Mucosa of descending colon (tissue), 3 donors: ENCODE measurements at regions not wholly inside any gene's neighbourhood (a gene's known extent, or its start where the extent isn't known, plus 50 kb on each side); places are given as distances from the start of the nearest gene placed in this dataset.
"Not testable (repeated sequence)": the region's sequence is repeated elsewhere in the genome, so short reads cannot be mapped to it uniquely, and the experiment has no call there.

Experiments used
- ATAC-seq: fragments of 200-7000 bp; cut with Tn5 transposase; one replicate; pipeline ENCODE4 v1.9.1; 2020; ENCODE audit warnings: mild to moderate bottlenecking, moderate library complexity
- DNase-seq, 3 donors: peaks; one replicate each; pipeline ENCODE4 v3.0.0-alpha.2; 2020
- H3K36me3 ChIP-seq: fragments of 200-600 bp; one replicate; pipeline ENCODE4 v1.8.0; 2021; ENCODE audit warnings: low read depth, mild to moderate bottlenecking
- H3K4me1 ChIP-seq: fragments of 200-600 bp; one replicate; pipeline ENCODE4 v1.8.0; 2021; ENCODE audit warnings: low read depth, mild to moderate bottlenecking
- H3K4me3 ChIP-seq: fragments of 200-600 bp; one replicate; pipeline ENCODE4 v1.8.0; 2021; ENCODE audit warnings: mild to moderate bottlenecking
- H3K9me3 ChIP-seq: fragments of 200-600 bp; one replicate; pipeline ENCODE4 v1.8.0; 2021; ENCODE audit warnings: mild to moderate bottlenecking
- CTCF ChIP-seq: fragments of 200-600 bp; IDR thresholded peaks from one replicate; pipeline ENCODE4 v1.8.0; 2022; ENCODE audit warnings: antibody characterized with exemption, mild to moderate bottlenecking
- intact Hi-C, 2 donors: fragments of 100-400 bp; cut with DNase I in 1 of 2; cut with micrococcal nuclease in 1 of 2; formaldehyde crosslinking; loops; one replicate each; pipeline versions ENCODE4 v1.11.0 to v1.11.1; 2022; cut with DNase I, micrococcal nuclease
- donor health status: DM: no; HTN: no; CAD: no; lungs with moderate emphysema.
- donor health status: DM: no; HTN: no; CAD: no.
- donor health status: DM: no; HTN: yes; CAD: no.

GRCh38 chr6:82622461-82622860 is 258.8 kb downstream of the TPBG start:
- DNase-seq: no peak
- Histone ChIP-seq H3K4me3 (no peak overlapping the region), H3K4me1 (no peaks in the 10 kb centered on the region), H3K36me3 (no peaks in the 10 kb centered on the region), H3K9me3 (no peaks in the 10 kb centered on the region)
- ATAC-seq: no peak
- no peak for TF ChIP-seq CTCF
- intact Hi-C loops: no loop called here

- no peak for TF ChIP-seq CTCF
- H3K4me3 ChIP-seq: no peak overlapping the region
- H3K36me3 ChIP-seq: no peaks in the 10 kb centered on the region
- ATAC-seq: no peak
- H3K9me3 ChIP-seq: no peaks in the 10 kb centered on the region
- H3K4me1 ChIP-seq: no peaks in the 10 kb centered on the region
- intact Hi-C loops: no loop called here
- no peak for DNase-seq
These were observed 260.6 kb downstream of the TPBG start for GRCh38 chr6:82624251-82624650.

- H3K36me3 ChIP-seq, H3K4me3 ChIP-seq, intact Hi-C loops, H3K4me1 ChIP-seq, H3K9me3 ChIP-seq, DNase-seq, ATAC-seq: not testable (repeated sequence)
These were observed 263.3 kb downstream of the TPBG start for GRCh38 chr6:82626946-82627345.

GRCh38 chr6:82629921-82630320 is 266.3 kb downstream of the TPBG start:
- no peaks in the 10 kb centered on the region for H3K9me3 ChIP-seq
- no peak for TF ChIP-seq CTCF
- ATAC-seq (no peak), DNase-seq (no peak)
- intact Hi-C loops: no loop called here
- H3K4me1 ChIP-seq: no peaks in the 10 kb centered on the region
- no peak overlapping the region for H3K4me3 ChIP-seq
- no peaks in the 10 kb centered on the region for H3K36me3 ChIP-seq

GRCh38 chr6:82641677-82642076 is 278.1 kb downstream of the TPBG start:
- intact Hi-C loops: no loop called here
- ATAC-seq (no peak), DNase-seq (no peak)
- H3K36me3 ChIP-seq: no peaks in the 10 kb centered on the region
- no peak overlapping the region for H3K4me3 ChIP-seq
- no peaks in the 10 kb centered on the region for H3K4me1 ChIP-seq
- no peaks in the 10 kb centered on the region for H3K9me3 ChIP-seq
- no peak for TF ChIP-seq CTCF

GRCh38 chr6:82645536-82646230 is 282.1 kb downstream of the TPBG start:
- intact Hi-C loops: no loop called here
- no peak for TF ChIP-seq CTCF
- no peak overlapping the region for H3K4me3 ChIP-seq
- no peaks in the 10 kb centered on the region for H3K36me3 ChIP-seq
- DNase-seq (no peak), ATAC-seq (no peak)
- no peaks in the 10 kb centered on the region for H3K9me3 ChIP-seq
- no peaks in the 10 kb centered on the region for H3K4me1 ChIP-seq
